GM13977 (cell line): ENCODE measurements at regions not wholly inside any gene's neighbourhood (a gene's known extent, or its start where the extent isn't known, plus 50 kb on each side); places are given as distances from the start of the nearest gene placed in this dataset.

Experiments
- DNase-seq: peaks from one replicate; pipeline ENCODE4 v3.0.0; 2012; ENCODE audit warnings: low spot score
- in situ Hi-C: fragments of 300-500 bp; cut with MboI; formaldehyde crosslinking; loops from one replicate; pipeline ENCODE4 v1.12.0; 2022; ENCODE audit warnings: low sequenced_read_pairs, low pct_unique_long_range_greater_than_20kb, mixed read lengths, inconsistent platforms; ENCODE audit not compliant: unreplicated experiment
- TF ChIP-seq, protein P1 (sequence below): IDR thresholded peaks from 2 replicates; pipeline ENCODE4 v1.5.1; 2012; ENCODE audit warnings: mild to moderate bottlenecking, control low read depth; ENCODE audit not compliant: insufficient read depth; ENCODE audit errors: extremely low read depth, missing control alignments

DNA sequence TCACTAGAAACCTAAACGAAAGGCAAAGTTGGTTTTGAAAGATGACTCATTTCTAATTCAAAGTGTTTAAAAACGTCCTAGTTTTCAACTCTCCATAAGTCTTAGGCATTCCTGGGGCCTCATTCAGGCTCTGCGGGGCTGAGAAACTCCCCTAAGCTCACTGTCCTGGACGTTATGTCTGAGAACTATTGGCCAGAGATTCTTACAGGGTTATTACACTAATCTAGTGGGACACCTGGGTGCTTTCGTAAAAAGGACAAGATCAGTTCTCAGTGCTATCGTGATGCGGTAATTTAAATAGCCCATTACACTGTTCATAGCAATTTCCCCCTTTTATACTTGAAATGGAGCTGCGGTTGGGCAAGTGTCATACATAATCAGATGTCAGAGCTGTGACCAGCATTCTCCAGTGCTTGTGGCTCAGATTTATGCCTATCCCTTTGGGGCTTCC is 280.9 kb downstream of the QKI start:
- DNase-seq, result no peak
- in situ Hi-C loops, result no loop called here
- TF ChIP-seq, protein P1, sequence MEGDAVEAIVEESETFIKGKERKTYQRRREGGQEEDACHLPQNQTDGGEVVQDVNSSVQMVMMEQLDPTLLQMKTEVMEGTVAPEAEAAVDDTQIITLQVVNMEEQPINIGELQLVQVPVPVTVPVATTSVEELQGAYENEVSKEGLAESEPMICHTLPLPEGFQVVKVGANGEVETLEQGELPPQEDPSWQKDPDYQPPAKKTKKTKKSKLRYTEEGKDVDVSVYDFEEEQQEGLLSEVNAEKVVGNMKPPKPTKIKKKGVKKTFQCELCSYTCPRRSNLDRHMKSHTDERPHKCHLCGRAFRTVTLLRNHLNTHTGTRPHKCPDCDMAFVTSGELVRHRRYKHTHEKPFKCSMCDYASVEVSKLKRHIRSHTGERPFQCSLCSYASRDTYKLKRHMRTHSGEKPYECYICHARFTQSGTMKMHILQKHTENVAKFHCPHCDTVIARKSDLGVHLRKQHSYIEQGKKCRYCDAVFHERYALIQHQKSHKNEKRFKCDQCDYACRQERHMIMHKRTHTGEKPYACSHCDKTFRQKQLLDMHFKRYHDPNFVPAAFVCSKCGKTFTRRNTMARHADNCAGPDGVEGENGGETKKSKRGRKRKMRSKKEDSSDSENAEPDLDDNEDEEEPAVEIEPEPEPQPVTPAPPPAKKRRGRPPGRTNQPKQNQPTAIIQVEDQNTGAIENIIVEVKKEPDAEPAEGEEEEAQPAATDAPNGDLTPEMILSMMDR, result no peak

DNA sequence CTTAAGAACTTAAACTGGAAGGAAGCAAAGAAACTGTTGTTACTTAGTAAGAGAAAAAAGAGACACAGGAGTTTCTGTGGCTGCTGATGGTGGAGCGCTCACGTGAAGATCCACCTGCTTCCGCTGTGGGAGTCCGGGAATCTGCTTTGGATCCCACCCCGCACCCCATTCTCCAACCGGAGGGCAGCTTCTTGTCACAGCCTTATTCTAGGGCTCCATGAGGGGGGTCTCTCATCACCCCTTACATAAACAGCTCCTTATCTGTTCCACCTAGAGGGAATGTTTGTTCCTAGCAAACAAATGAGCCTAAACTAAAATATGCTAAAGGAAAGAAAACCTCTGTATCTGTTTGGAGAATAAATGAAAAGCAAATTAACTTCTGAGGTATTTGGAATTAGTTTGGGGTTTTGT is 280.5 kb downstream of the QKI start:
- DNase-seq, result no peak
- in situ Hi-C loops, result no loop called here
- TF ChIP-seq, protein P1, result no peak

DNA sequence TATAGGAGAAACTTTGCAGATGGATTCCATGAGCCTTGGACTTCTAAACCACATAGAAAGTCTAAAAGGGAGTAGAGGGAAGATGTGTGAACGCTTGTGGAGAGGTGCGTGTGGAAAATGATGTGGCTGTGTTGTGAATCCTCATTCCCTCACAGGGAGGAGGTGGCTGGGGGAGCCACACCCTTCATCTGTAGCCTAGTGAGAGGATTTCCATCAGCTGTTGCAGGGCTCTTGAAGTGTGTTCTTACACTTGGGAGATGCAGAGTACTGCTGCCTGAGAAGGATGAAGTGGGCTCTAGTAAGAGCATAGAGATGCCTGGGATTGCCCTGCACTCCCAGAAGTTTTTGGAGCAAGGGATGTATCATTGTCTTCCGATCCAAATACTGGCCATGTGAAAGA is 279.6 kb downstream of the QKI start:
- no peak for DNase-seq
- TF ChIP-seq, protein P1, result no peak
- in situ Hi-C loops, result no loop called here

DNA sequence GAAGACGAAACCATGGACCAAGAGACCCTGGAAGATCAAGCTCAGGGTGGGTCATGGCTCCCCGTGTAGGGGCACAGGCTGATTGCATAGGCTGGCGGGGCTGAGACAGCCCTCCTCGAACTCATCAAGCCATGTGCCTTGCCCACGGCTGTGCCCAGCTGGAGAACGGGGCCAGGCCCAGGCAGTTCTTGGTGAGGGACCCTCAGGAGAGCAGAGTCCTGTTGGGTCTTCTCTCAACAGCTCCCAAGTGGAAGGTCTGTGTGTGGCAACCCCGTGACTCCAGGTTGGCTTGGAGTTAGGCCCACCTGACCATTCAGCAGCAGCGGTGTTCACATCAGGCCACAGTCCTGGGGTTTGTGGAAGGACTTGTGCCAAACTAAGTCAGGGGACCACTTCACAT is 276.5 kb downstream of the QKI start:
- TF ChIP-seq, protein P1, result no peak
- DNase-seq, result no peak
- in situ Hi-C loops, result no loop called here

DNA sequence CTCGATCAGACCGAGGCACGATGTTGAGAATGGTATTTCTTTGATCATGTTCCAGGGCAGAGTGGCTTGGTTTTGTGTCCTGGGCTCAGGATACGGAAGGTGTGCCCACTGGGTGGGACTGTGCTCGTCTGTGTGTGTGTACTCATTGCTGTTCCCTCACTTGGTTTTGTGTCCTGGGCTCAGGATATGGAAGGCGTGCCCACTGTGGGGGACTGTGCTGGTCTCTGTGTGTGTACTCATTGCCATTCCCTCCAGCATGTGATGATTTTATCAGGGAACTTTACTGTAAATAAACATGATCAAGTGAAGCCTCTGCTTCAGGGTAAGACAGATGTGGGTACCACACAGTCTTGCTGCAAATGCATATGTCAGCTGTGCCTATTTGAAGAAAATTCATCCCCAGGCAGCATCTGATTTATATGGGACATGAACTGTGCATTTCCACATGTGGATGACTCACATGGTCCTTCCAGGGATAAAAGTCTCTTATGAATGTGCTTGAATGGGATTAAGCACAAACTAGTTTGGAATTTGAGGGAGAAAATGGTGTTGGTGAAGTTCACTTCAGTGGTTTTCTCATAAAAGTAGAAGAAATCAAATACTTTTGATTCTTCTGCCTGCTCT is 274.3 kb downstream of the QKI start:
- in situ Hi-C loops, result no loop called here
- TF ChIP-seq, protein P1, result no peak
- DNase-seq, result no peak

DNA sequence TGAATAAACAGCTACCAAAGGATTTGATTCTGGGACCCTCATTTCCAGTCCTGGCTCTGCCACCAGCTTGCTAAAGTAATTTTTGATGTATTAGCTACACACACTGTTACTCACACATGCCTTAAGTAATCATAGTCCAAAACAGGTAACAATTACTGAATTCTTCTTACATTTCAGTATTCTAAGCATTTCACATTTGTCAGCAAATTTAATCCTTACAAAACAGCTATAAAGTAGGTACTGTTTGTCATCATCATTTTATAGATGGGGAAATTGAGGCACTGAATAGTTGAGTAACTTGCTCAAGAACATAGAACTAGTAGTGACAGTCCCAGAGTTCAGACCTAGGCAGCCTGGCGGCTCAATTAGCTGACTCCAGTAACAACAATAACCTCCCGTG is 272.6 kb downstream of the QKI start:
- in situ Hi-C loops, result no loop called here
- no peak for DNase-seq
- TF ChIP-seq, protein P1, result no peak
